ENCODE measurements at regions not wholly inside any gene's neighbourhood (a gene's known extent, or its start where the extent isn't known, plus 50 kb on each side); places are given as distances from the start of the nearest gene placed in this dataset.
"Not testable (repeated sequence)": the region's sequence is repeated elsewhere in the genome, so short reads cannot be mapped to it uniquely, and the experiment has no call there.

DNA sequence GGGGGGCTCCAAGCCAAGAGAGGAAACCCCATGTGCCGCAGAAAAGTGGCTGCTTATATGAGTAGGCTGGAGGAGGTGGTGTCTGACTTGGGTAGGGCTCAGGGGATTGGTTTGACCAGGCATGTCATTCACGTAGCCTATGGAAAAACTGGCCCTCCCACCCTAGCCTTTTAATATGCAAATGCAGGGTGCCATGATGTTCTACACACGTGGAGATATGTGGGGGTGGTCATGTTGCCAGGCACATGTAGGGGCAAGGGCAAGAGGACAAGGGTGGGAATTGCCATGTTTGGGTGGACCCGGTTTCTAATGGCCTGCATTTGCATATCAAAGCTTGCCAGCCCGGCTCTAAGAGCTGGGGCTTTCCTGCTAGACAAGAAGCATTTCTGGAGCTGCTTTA is 86.9 kb upstream of the SHISA3 start:
- TF ChIP-seq POLR2A (IDR thresholded peaks at IDR 0.05; ENCODE audit: extremely low read depth, insufficient read length): no peak
- TF ChIP-seq, protein P1, sequence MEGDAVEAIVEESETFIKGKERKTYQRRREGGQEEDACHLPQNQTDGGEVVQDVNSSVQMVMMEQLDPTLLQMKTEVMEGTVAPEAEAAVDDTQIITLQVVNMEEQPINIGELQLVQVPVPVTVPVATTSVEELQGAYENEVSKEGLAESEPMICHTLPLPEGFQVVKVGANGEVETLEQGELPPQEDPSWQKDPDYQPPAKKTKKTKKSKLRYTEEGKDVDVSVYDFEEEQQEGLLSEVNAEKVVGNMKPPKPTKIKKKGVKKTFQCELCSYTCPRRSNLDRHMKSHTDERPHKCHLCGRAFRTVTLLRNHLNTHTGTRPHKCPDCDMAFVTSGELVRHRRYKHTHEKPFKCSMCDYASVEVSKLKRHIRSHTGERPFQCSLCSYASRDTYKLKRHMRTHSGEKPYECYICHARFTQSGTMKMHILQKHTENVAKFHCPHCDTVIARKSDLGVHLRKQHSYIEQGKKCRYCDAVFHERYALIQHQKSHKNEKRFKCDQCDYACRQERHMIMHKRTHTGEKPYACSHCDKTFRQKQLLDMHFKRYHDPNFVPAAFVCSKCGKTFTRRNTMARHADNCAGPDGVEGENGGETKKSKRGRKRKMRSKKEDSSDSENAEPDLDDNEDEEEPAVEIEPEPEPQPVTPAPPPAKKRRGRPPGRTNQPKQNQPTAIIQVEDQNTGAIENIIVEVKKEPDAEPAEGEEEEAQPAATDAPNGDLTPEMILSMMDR (IDR thresholded peaks at IDR 0.05; ENCODE audit: low read depth, low read length): no peak
- no peak for TF ChIP-seq MYC (IDR thresholded peaks at IDR 0.05; ENCODE audit: low read depth, low read length)
- no peak overlapping the region for H3K4me3 ChIP-seq (ENCODE audit: low read depth, low read length)

GRCh38 chr4:42310806-42311205 is 86.5 kb upstream of the SHISA3 start:
- no peak for DNase-seq (ENCODE audit: low read depth)
- H3K4me3 ChIP-seq (ENCODE audit: low read depth, low read length): no peak overlapping the region
- TF ChIP-seq, protein P2, sequence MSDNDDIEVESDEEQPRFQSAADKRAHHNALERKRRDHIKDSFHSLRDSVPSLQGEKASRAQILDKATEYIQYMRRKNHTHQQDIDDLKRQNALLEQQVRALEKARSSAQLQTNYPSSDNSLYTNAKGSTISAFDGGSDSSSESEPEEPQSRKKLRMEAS (IDR thresholded peaks at IDR 0.05; ENCODE audit: low read depth, low read length): no peak
- TF ChIP-seq POLR2A (IDR thresholded peaks at IDR 0.05; ENCODE audit: extremely low read depth, insufficient read length): no peak

More for the DNA sequence above, 86.9 kb upstream of the SHISA3 start:
- DNase-seq (ENCODE audit: low read depth): no peak

GRCh38 chr4:42311591-42311990 is 85.7 kb upstream of the SHISA3 start:
- no peak for TF ChIP-seq MYC (IDR thresholded peaks at IDR 0.05; ENCODE audit: low read depth, low read length)
- TF ChIP-seq, protein P2 (IDR thresholded peaks at IDR 0.05; ENCODE audit: low read depth, low read length): no peak
- TF ChIP-seq, protein P1 (IDR thresholded peaks at IDR 0.05; ENCODE audit: low read depth, low read length): no peak
- TF ChIP-seq POLR2A (IDR thresholded peaks at IDR 0.05; ENCODE audit: extremely low read depth, insufficient read length): no peak
- DNase-seq (ENCODE audit: low read depth): no peak

DNA sequence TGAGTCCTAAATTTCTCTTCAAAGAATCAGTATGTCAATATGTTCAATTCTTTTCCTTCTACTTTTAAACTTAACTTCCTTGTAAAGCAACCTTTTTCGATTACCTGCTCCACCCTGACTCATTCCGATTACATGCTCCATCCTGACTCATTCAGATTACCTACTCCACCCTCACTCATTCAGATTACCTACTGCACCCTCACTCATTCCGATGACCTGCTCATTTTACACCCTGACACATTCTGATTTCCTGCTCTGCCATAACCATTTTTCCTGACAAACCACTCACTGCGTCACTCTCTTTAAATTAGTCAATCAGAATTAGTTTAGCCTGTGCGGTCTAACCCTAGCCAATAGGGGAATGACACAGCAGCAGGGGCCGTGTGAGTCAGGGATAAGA is 83.9 kb upstream of the SHISA3 start:
- not testable (repeated sequence) for H3K4me3 ChIP-seq (ENCODE audit: low read depth, low read length); DNase-seq (ENCODE audit: low read depth)

More at GRCh38 chr4:42311591-42311990, 85.7 kb upstream of the SHISA3 start:
- H3K4me3 ChIP-seq (ENCODE audit: low read depth, low read length): no peak overlapping the region

DNA sequence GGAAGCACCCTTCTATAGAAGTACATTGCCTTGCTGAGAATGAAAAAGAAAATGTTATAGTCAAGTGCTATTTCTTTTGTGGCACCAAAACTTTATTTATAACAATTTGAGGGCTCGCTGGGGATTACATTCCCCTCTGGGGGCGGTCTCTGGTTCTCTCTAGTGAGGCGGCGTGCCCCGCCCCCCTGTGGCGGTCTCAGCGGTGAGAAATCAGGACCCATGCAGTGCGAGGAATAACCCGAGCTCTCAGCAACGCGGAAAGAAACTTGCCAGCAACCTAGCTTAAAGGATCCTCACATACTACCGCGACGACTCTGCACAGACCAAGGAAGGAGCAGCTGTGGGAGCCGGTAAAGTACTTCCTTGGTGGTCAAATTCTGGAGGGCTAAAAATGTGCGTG is 83.4 kb upstream of the SHISA3 start:
- H3K4me3 ChIP-seq (ENCODE audit: low read depth, low read length): no peak overlapping the region
- no peak for DNase-seq (ENCODE audit: low read depth)
- TF ChIP-seq, protein P2 (IDR thresholded peaks at IDR 0.05; ENCODE audit: low read depth, low read length): no peak

- TF ChIP-seq, protein P1 (IDR thresholded peaks at IDR 0.05; ENCODE audit: low read depth, low read length): no peak
- no peak for TF ChIP-seq POLR2A (IDR thresholded peaks at IDR 0.05; ENCODE audit: extremely low read depth, insufficient read length)
- TF ChIP-seq, protein P2 (IDR thresholded peaks at IDR 0.05; ENCODE audit: low read depth, low read length): no peak
- TF ChIP-seq MYC (IDR thresholded peaks at IDR 0.05; ENCODE audit: low read depth, low read length): no peak
- DNase-seq (ENCODE audit: low read depth): no peak
- H3K4me3 ChIP-seq (ENCODE audit: low read depth, low read length): no peak overlapping the region
These were observed 82.1 kb upstream of the SHISA3 start for GRCh38 chr4:42315231-42315630.

GRCh38 chr4:42320822-42321388 is 76.4 kb upstream of the SHISA3 start:
- H3K4me3 ChIP-seq (ENCODE audit: low read depth, low read length): no peak overlapping the region
- DNase-seq (ENCODE audit: low read depth): no peak
- TF ChIP-seq POLR2A (IDR thresholded peaks at IDR 0.05; ENCODE audit: extremely low read depth, insufficient read length) (no peak), MYC (IDR thresholded peaks at IDR 0.05; ENCODE audit: low read depth, low read length) (no peak)
- TF ChIP-seq, protein P2 (IDR thresholded peaks at IDR 0.05; ENCODE audit: low read depth, low read length): no peak
- TF ChIP-seq, protein P1 (IDR thresholded peaks at IDR 0.05; ENCODE audit: low read depth, low read length): no peak
